ENCODE measurements at regions not wholly inside any gene's neighbourhood (a gene's known extent, or its start where the extent isn't known, plus 50 kb on each side); places are given as distances from the start of the nearest gene placed in this dataset.

DNA sequence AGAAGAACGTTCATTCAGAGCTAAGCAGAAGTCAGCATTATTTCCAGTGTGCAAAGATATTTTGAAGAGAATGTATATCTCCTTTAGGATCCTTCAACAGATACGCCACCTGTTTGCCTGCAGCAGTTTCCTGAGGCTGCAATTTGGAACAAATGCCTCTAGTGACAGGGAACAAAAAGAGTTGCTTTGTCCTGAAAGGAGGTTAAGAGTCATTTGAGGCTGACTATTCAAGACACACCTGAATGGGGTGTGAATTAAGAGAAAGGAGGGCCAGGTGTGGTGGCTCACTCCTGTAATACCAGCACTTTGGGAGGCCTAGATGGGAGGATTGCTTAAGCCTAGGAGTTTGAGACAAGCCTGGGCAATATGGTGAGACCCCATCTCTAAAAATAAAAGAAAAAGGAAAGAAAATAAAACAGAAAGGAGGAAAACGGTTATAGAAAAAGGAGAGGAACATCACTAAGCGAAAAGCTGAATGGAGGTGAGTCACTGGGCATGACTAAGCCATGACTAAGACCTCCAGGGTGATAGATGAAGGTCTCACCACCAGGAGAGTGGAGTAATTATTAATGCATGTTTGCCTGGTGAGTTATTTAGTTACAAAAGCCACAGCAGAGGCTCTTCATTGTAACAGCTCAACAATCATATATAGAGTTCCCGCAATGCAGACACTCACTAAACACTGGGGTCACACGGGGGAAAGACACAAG, 255.2 kb upstream of the TNC start:
- no peak for DNase-seq

GRCh38 chr9:115373710-115374045, 255.7 kb upstream of the TNC start:
- no peak for DNase-seq

GRCh38 chr9:115374724-115375268, 256.8 kb upstream of the TNC start:
- no peak for DNase-seq

DNA sequence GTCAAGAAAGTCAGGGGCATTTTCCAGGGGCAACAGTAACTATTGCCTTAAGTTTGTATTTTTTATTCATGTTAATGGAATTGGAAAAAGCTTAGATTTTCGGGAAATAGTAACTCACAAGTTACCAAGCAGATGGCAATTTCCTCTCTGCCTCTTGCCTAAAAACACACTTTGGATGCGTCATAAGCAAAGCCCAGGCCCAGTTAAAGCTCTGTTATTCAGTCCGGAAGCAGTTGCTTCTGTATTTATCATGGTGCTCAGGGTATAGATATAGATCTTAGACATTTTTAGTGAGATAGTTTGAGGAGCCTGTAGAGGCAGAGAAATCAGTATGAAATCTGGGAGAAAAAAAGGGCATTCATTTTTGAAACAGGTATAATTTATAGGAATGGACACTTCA, 260.3 kb upstream of the TNC start:
- no peak for DNase-seq

DNA sequence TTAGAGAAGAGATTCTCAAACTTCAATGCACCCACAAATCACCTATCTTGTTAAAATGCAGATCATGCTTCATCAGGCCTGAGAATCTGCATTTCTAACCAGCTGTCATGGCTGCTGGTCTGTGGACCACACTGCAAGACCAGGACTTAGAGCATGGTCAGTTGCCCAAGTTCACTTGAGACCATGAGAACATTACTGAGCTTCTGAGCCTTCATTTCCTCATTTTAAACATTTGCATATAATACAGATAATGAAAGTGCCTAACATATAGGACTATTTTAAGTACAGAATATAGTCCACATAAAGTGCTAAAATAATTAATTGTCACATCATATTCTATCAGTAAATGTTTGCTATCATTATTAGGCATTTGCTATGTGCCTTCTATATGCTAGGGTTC, 260.8 kb upstream of the TNC start:
- no peak for DNase-seq

GRCh38 chr9:115379719-115380118, 261.8 kb upstream of the TNC start:
- DNase-seq, result no peak

DNA sequence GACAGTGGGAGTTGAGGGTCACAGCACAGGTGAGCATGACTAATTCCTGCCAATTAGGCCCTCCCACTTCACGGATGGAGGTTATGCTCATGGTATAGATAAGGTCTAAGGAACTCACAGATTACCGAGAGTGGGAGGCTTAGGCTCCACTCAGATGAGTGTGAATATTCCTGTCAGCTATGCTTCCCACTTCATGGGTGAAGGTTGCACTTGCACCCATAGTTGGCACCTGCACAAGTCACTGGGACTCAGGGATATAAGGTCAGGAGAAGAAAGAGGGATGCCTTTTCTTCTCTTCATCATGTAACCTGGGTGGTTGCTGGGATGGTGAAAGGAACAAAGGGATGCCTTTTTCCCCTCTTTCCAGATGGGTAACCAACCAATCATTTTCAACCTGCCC, 264.9 kb upstream of the TNC start:
- DNase-seq, result no peak

GRCh38 chr9:115385383-115386122, 267.6 kb upstream of the TNC start:
- no peak for DNase-seq

GRCh38 chr9:115386963-115387770, 269.2 kb upstream of the TNC start:
- no peak for DNase-seq

DNA sequence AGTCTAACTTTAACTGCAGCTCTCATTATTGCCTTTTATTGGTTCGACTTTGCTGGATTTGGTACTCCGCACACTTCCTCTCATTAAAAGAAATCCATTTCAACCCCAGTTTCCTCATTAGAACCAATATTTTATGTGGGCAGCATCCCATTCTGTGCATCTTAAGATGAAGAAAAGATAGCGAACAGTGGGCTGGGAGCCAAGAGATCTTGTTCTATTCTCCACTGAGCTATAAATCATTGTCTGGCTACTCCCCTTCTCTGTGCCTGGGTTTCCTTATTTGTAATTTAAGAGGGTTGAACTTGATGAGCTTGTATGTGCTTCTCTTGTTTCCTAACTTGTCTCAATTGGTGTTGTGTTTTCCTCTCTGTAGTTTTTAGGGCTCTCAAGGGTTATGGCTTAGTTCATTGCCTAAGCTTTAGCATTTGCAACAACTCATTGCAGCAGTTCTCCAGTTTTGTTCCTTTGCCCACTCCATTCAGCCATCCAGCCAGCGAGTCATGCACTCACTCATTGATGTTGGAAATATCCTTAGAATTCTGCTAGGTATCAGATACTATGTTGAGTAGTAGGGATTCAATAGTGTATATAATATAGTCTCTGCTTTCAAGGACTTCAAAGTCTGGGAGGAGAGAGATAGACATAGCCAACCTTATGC, 273.3 kb upstream of the TNC start:
- DNase-seq, result no peak

DNA sequence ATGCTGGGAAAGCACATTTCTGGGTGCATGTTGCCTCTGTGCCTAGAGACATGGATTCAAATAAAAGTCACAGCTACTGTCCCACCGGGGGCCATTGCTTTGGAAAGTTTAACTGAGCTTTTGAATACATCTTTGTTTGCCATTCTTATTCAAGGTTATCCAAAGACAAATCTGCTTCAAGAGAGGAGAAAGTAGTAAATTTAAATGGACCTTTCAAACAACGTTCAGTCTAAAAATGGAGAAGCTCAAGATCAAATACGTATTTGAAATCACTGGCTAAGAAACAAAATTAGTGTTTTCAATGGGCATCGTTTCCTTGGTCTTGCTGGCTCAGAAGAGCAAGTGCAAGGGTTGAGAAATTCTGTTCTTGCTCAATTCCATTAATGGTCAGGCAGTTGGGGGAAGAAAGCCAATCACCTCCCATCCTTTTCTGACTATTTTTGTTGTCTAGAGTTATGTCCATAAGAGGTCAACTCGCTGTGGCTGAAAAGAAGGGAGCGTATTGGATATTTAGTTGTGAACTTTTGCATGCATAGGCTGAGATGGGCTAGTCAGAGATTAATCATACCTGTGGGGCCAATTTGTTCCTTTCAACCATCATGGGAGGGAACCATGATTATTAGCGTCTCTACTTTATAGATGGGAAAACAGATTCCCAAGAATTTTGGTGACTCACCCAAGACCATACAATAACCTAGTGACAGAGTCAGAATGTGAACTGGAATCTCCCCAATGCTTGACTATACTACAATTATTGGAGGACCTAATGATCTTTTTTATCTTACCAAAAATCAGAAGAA, 276.2 kb upstream of the TNC start:
- DNase-seq, result no peak

GRCh38 chr9:115395511-115396021, 277.6 kb upstream of the TNC start:
- DNase-seq, result no peak

- DNase-seq, result no peak
Measured at GRCh38 chr9:115396071-115396529, 278.1 kb upstream of the TNC start.

GRCh38 chr9:115397591-115398312, 279.8 kb upstream of the TNC start:
- DNase-seq, result no peak

GRCh38 chr9:115398313-115398650, 280.3 kb upstream of the TNC start:
- no peak for DNase-seq

GRCh38 chr9:115398996-115399395, 281.0 kb upstream of the TNC start:
- DNase-seq, result no peak

DNA sequence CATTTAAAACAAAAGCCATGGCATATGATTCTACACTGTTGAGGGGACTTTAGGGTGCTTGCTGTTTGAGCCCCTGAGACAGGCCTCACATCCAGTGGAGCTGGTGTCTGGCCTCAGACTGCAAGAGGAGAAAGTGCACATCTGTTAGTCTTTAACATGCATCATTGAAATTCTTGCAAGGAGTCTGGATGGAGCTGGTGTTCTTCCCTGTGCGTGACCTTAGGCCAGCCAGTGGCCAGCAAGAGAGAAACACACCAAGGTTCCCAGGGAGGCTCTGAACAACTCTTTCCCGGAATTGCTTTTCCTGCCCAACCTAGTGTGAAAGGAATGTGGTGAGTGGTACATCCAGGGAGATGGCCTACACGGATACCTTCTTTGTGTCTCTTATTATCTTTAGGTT, 282.8 kb upstream of the TNC start:
- no peak for DNase-seq

DNA sequence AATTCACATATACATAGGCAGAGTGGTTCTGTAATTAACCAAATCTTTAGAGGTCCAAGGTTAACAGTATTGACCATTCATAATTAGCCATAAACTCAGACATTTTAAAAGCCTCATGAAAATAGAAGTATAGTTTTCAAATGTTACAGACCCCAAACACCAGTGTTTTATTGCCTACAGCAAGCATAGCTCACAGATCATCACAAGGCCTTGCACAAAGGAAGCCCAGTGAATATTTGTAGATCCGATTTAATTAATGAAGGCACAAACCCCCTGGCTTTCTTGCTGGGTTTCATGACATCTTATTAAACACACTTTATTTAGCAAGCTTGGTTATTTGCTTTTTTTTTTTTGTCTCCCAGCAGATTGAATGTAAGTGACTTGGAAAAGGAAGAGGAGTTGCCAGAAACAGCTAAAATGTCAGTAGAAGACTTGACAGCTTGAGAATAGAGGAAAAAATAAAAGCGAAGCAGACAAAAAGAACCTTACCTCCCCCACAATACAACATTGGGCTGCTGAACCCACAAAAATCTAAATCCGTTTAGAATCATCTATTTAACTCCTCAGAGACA, 283.9 kb upstream of the TNC start:
- DNase-seq, result no peak

- DNase-seq, result no peak
Measured at GRCh38 chr9:115403753-115404152, 285.8 kb upstream of the TNC start.

DNA sequence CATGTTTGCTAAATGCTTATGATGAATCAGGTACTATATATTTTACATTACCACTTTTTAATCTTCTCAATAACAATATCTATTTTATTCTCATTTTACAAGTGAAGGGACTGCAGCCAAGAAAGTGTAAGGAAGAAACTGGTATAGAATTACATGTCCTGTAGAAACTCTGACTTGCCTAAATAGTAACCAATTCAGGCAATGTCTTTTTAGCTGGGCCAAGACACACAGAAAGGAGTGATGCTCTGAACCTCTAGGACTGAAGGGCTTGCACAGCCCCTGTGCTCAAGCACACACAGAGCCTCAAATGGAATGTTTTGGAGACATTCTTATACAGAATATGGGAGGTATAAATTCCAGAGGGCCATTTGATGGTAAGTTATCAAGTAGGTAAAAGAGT, 286.4 kb upstream of the TNC start:
- DNase-seq, result no peak

GRCh38 chr9:115411516-115411915, 293.6 kb upstream of the TNC start:
- no peak for DNase-seq
